SK-N-SH (cell line): ENCODE measurements at regions not wholly inside any gene's neighbourhood (a gene's known extent, or its start where the extent isn't known, plus 50 kb on each side); places are given as distances from the start of the nearest gene placed in this dataset.
A peak's percentile ranks its signal among the peaks of the same experiment; 100 is the strongest.

Source experiments
- CTCF ChIA-PET: fragments of 300-600, 350-600 bp; formaldehyde crosslinking; extraction: SDS; loops from one replicate; lab custom pipeline; 2021; lab: Yijun Ruan, JAX
- POLR2A ChIA-PET: fragments of 350-600 bp; sonication (Branson Sonifier 250); formaldehyde crosslinking; extraction: SDS; loops from one replicate; lab custom pipeline; 2020; ENCODE audit warnings: antibody characterized with exemption, inconsistent platforms; lab: Yijun Ruan, JAX
- DNase-seq: peaks from one replicate; pipeline ENCODE4 v3.0.0; 2012
- H2AFZ ChIP-seq: fragments of 200-600 bp; sonication (generic); 2 replicates; pipeline ENCODE4 v1.8.1; 2016; ENCODE audit warnings: antibody characterized with exemption, mild to moderate bottlenecking, low read depth
- H3F3A ChIP-seq: fragments of 200-600 bp; sonication (generic); replicated peaks from 2 replicates; pipeline ENCODE3; 2016; ENCODE audit warnings: antibody characterized with exemption, mild to moderate bottlenecking; ENCODE audit not compliant: insufficient read depth
- H3K27ac ChIP-seq, 2 experiments: fragments of 200-500 bp in 1 of 2; fragments of 200-600 bp in 1 of 2; sonication (Bioruptor generic) in 1 of 2; sonication (generic), shearing (Covaris generic) in 1 of 2; 2 replicates each; pipeline versions ENCODE4 v1.5.1 to v1.6.1; 2014 to 2016; ENCODE audit warnings: low read depth in 2 of 2, inconsistent platforms in 1 of 2, low read length in 1 of 2, mild to moderate bottlenecking in 1 of 2, mixed read lengths in 1 of 2
- H3K27me3 ChIP-seq: fragments of 200-600 bp; sonication (generic), shearing (Covaris generic); 2 replicates; pipeline ENCODE4 v1.6.1; 2016; ENCODE audit warnings: mixed run types; ENCODE audit not compliant: insufficient read depth
- H3K36me3 ChIP-seq, 2 experiments: fragments of 200-500 bp in 1 of 2; fragments of 200-600 bp in 1 of 2; sonication (Bioruptor generic) in 1 of 2; sonication (generic) in 1 of 2; replicated peaks in 1 of 2; 2 replicates each; pipeline versions ENCODE3 to v1.5.1; 2014 to 2016; ENCODE audit warnings: low read length in 1 of 2, mild to moderate bottlenecking in 1 of 2; ENCODE audit not compliant: insufficient read depth in 2 of 2, control insufficient read depth in 1 of 2
- H3K4me1 ChIP-seq, 2 experiments: fragments of 200-500 bp in 1 of 2; fragments of 200-600 bp in 1 of 2; sonication (Bioruptor generic) in 1 of 2; sonication (generic), shearing (Covaris generic) in 1 of 2; 2 replicates each; pipeline versions ENCODE4 v1.5.1 to v1.6.1; 2014 to 2016; ENCODE audit warnings: low read depth in 1 of 2, low read length in 1 of 2, mixed run types in 1 of 2; ENCODE audit not compliant: insufficient read depth in 2 of 2, control insufficient read depth in 1 of 2
- H3K4me2 ChIP-seq: fragments of 200-600 bp; sonication (generic), shearing (Covaris generic); 2 replicates; pipeline ENCODE4 v1.6.1; 2017; ENCODE audit warnings: mixed run types
- H3K4me3 ChIP-seq, 2 experiments: fragments of 200-500 bp in 1 of 2; fragments of 200-600 bp in 1 of 2; sonication (Bioruptor generic) in 1 of 2; sonication (generic), shearing (Covaris generic) in 1 of 2; 2 replicates each; pipeline versions ENCODE4 v1.5.1 to v1.8.1; 2014 to 2016; ENCODE audit warnings: low read depth in 2 of 2, inconsistent platforms in 1 of 2, low read length in 1 of 2, mild to moderate bottlenecking in 1 of 2, mixed read lengths in 1 of 2, moderate library complexity in 1 of 2
- H3K79me2 ChIP-seq: fragments of 200-600 bp; sonication (generic); 2 replicates; pipeline ENCODE4 v1.8.1; 2017; ENCODE audit warnings: mild to moderate bottlenecking; ENCODE audit not compliant: insufficient read depth
- H3K9ac ChIP-seq: fragments of 200-600 bp; sonication (generic); 2 replicates; pipeline ENCODE4 v1.6.1; 2017; ENCODE audit warnings: mixed run types
- H3K9me2 ChIP-seq: fragments of 200-600 bp; sonication (generic); 2 replicates; pipeline ENCODE4 v1.6.1; 2017; ENCODE audit warnings: mixed run types
- H3K9me3 ChIP-seq: fragments of 200-600 bp; sonication (generic); 2 replicates; pipeline ENCODE4 v1.6.1; 2017; ENCODE audit warnings: mixed run types, mild to moderate bottlenecking, moderate library complexity
- H4K20me1 ChIP-seq: fragments of 200-600 bp; sonication (generic); 2 replicates; pipeline ENCODE4 v1.6.1; 2017; ENCODE audit warnings: mild to moderate bottlenecking, mixed run types; ENCODE audit not compliant: insufficient read depth
- CHD2 ChIP-seq: fragments of 150-350 bp; IDR thresholded peaks from 2 replicates; pipeline ENCODE4 v1.6.1; 2018; ENCODE audit warnings: low read length; ENCODE audit not compliant: partially characterized antibody
- CTCF ChIP-seq: fragments of 200-600 bp; sonication (generic); IDR thresholded peaks from 2 replicates; pipeline ENCODE4 v1.6.1; 2017; ENCODE audit warnings: antibody characterized with exemption, mild to moderate bottlenecking, moderate library complexity
- ELF1 ChIP-seq: IDR thresholded peaks from 2 replicates; pipeline ENCODE4 v1.4.0; 2012
- FOSL2 ChIP-seq: IDR thresholded peaks from 2 replicates; pipeline ENCODE4 v1.4.0; 2012; ENCODE audit warnings: low read depth, mild to moderate bottlenecking, moderate library complexity, borderline replicate concordance
- FOXJ3 ChIP-seq: sonication (generic); formaldehyde crosslinking; IDR thresholded peaks from 2 replicates; pipeline ENCODE4 v1.5.1; 2020; ENCODE audit warnings: mild to moderate bottlenecking, missing genetic modification reagents
- FOXM1 ChIP-seq: IDR thresholded peaks from 2 replicates; pipeline ENCODE4 v1.4.0; 2012; ENCODE audit warnings: low read depth, mild to moderate bottlenecking
- GABPA ChIP-seq: IDR thresholded peaks from 2 replicates; pipeline ENCODE4 v1.4.0; 2012; ENCODE audit warnings: low read depth, mild to moderate bottlenecking
- GATA2 ChIP-seq: sonication (generic); formaldehyde crosslinking; IDR thresholded peaks from 2 replicates; pipeline ENCODE4 v1.5.0; 2020; ENCODE audit warnings: mild to moderate bottlenecking, missing genetic modification reagents
- IRF3 ChIP-seq: fragments of 150-350 bp; IDR thresholded peaks from 2 replicates; pipeline ENCODE4 v1.6.1; 2016; ENCODE audit warnings: mild to moderate bottlenecking, low read depth, low read length
- JUND ChIP-seq: IDR thresholded peaks from 2 replicates; pipeline ENCODE4 v1.4.0; 2012
- MAX ChIP-seq: IDR thresholded peaks from 2 replicates; pipeline ENCODE4 v1.4.0; 2012; ENCODE audit warnings: low read depth
- MEF2A ChIP-seq: IDR thresholded peaks from 2 replicates; pipeline ENCODE4 v1.4.0; 2012; ENCODE audit warnings: low read depth, borderline replicate concordance
- MXI1 ChIP-seq: IDR thresholded peaks from 2 replicates; pipeline ENCODE4 v1.6.1; 2012; ENCODE audit warnings: mild to moderate bottlenecking, low read depth, low read length, improper control_type of control experiment
- NRF1 ChIP-seq: IDR thresholded peaks from 2 replicates; pipeline ENCODE4 v1.6.1; 2012; ENCODE audit warnings: low read depth, mild to moderate bottlenecking, low read length
- POLR2AphosphoS5 ChIP-seq: IDR thresholded peaks from 2 replicates; pipeline ENCODE4 v1.6.1; 2012; ENCODE audit warnings: low read depth, low read length
- RCOR1 ChIP-seq: fragments of 150-350 bp; IDR thresholded peaks from 2 replicates; pipeline ENCODE4 v1.6.1; 2017; ENCODE audit warnings: antibody characterized with exemption, low read length
- RXRA ChIP-seq: IDR thresholded peaks from 2 replicates; pipeline ENCODE4 v1.4.0; 2012; ENCODE audit warnings: low read depth, mild to moderate bottlenecking, borderline replicate concordance
- SMC3 ChIP-seq: IDR thresholded peaks from 2 replicates; pipeline ENCODE4 v1.6.1; 2012; ENCODE audit warnings: low read depth, low read length, improper control_type of control experiment
- TAF1 ChIP-seq: IDR thresholded peaks from 2 replicates; pipeline ENCODE4 v1.6.1; 2012; ENCODE audit warnings: low read depth, mild to moderate bottlenecking, low read length, moderate library complexity, borderline replicate concordance
- TCF12 ChIP-seq: IDR thresholded peaks from 2 replicates; pipeline ENCODE4 v1.4.0; 2012
- TEAD4 ChIP-seq: IDR thresholded peaks from 2 replicates; pipeline ENCODE4 v1.4.0; 2012; ENCODE audit warnings: mild to moderate bottlenecking, borderline replicate concordance; ENCODE audit not compliant: insufficient read depth
- USF1 ChIP-seq: IDR thresholded peaks from 2 replicates; pipeline ENCODE4 v1.4.0; 2012; ENCODE audit warnings: low read depth, borderline replicate concordance
- USF2 ChIP-seq: fragments of 150-350 bp; IDR thresholded peaks from 2 replicates; pipeline ENCODE4 v1.6.1; 2017; ENCODE audit warnings: antibody characterized with exemption, low read length, low read depth, borderline replicate concordance
- YY1 ChIP-seq: IDR thresholded peaks from 2 replicates; pipeline ENCODE4 v1.4.0; 2012; ENCODE audit warnings: low read depth, mild to moderate bottlenecking
- WGBS: methylation state at CpG from one replicate; pipeline ENCODE4 v1.1.6; 2017; ENCODE audit warnings: low lambda C conversion rate; 5-methylcytosine and 5-hydroxymethylcytosine counted together
- TF ChIP-seq, protein P1 (sequence below): IDR thresholded peaks from 2 replicates; pipeline ENCODE4; 2012
- TF ChIP-seq, protein P2 (sequence below): IDR thresholded peaks from 2 replicates; pipeline ENCODE4 v1.4.0; 2012; ENCODE audit warnings: low read depth, borderline replicate concordance

GRCh38 chr4:141802333-141802732, 165.9 kb downstream of the IL15 start:
- POLR2A ChIA-PET = no interaction called here
- TF ChIP-seq TEAD4 = peak; percentile 77; the same call in 1 of the 2 replicates
- no peak for TF ChIP-seq MEF2A
- no peak for TF ChIP-seq FOXJ3
- peak; percentile 37; the same call in 1 of the 2 replicates for TF ChIP-seq FOSL2
- TF ChIP-seq MAX = 0 out of 2 replicates have a peak, but pooled peaks have one; percentile 25
- TF ChIP-seq JUND = peak; percentile 20; the same call in 1 of the 2 replicates
- peak; percentile 52; the same call in 1 of the 2 replicates for TF ChIP-seq TCF12
- TF ChIP-seq ELF1 = no peak
- no peak for TF ChIP-seq TAF1
- TF ChIP-seq, protein P1, sequence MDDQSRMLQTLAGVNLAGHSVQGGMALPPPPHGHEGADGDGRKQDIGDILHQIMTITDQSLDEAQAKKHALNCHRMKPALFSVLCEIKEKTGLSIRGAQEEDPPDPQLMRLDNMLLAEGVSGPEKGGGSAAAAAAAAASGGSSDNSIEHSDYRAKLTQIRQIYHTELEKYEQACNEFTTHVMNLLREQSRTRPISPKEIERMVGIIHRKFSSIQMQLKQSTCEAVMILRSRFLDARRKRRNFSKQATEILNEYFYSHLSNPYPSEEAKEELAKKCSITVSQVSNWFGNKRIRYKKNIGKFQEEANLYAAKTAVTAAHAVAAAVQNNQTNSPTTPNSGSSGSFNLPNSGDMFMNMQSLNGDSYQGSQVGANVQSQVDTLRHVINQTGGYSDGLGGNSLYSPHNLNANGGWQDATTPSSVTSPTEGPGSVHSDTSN = peak; percentile 24; the same call in 1 of the 2 replicates
- TF ChIP-seq USF2 = no peak
- no peak for TF ChIP-seq RCOR1
- no peak for TF ChIP-seq POLR2AphosphoS5
- no peak for TF ChIP-seq CHD2
- no peak for TF ChIP-seq NRF1
- TF ChIP-seq YY1 = no peak
- TF ChIP-seq, protein P2, sequence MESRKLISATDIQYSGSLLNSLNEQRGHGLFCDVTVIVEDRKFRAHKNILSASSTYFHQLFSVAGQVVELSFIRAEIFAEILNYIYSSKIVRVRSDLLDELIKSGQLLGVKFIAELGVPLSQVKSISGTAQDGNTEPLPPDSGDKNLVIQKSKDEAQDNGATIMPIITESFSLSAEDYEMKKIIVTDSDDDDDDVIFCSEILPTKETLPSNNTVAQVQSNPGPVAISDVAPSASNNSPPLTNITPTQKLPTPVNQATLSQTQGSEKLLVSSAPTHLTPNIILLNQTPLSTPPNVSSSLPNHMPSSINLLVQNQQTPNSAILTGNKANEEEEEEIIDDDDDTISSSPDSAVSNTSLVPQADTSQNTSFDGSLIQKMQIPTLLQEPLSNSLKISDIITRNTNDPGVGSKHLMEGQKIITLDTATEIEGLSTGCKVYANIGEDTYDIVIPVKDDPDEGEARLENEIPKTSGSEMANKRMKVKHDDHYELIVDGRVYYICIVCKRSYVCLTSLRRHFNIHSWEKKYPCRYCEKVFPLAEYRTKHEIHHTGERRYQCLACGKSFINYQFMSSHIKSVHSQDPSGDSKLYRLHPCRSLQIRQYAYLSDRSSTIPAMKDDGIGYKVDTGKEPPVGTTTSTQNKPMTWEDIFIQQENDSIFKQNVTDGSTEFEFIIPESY = no peak
- no peak for TF ChIP-seq IRF3
- TF ChIP-seq FOXM1 = no peak
- TF ChIP-seq GABPA = no peak
- no peak for TF ChIP-seq MXI1
- TF ChIP-seq SMC3 = no peak
- TF ChIP-seq GATA2 (CRISPR knock-in tag) = no peak
- TF ChIP-seq USF1 = no peak
- TF ChIP-seq RXRA = no peak
- TF ChIP-seq CTCF = no peak

More at GRCh38 chr4:141802333-141802732, 165.9 kb downstream of the IL15 start:
- CTCF ChIA-PET = interaction anchor here (1.0 kb wide), 1 partner anchor 9 kb away, joined by 3 read pairs; no protein-coding TSS in a partner anchor
- H3K79me2 ChIP-seq = no peaks in the 10 kb centered on the region
- no peaks in the 10 kb centered on the region for H3K9me3 ChIP-seq
- no peak overlapping the region for H3K4me3 ChIP-seq
- H3K4me1 ChIP-seq = peaks cover 0 to 12% of the 10 kb centered on the region in 2 experiments; a peak in 2 of 4 replicates
- H3K4me2 ChIP-seq = no peak overlapping the region
- H4K20me1 ChIP-seq = no peaks in the 10 kb centered on the region
- no peaks in the 10 kb centered on the region for H3K36me3 ChIP-seq
- WGBS = 27% methylated on average over 1 of the region's 1 CpG
- no peaks in the 10 kb centered on the region for H3K9me2 ChIP-seq
- H3K9ac ChIP-seq = peak overlapping the region; percentile 10; the same call in 1 of the 2 replicates
- peak overlapping the region; percentile 34 for H2AFZ ChIP-seq
- H3K27me3 ChIP-seq = no peaks in the 10 kb centered on the region
- H3F3A ChIP-seq = peaks cover 4% of the 10 kb centered on the region
- H3K27ac ChIP-seq = peak overlapping the region; percentile 74; a peak in 3 of 4 replicates
- DNase-seq = no peak
